WTC11 (cell line): ENCODE measurements at regions not wholly inside any gene's neighbourhood (a gene's known extent, or its start where the extent isn't known, plus 50 kb on each side); places are given as distances from the start of the nearest gene placed in this dataset.

Experiments used
- ATAC-seq: fragments of 200-7000 bp; cut with Tn5 transposase; 2 replicates; pipeline ENCODE4 v1.10.0; 2021; ENCODE audit warnings: mild to moderate bottlenecking, moderate library complexity
- CTCF ChIA-PET: fragments of 300-600 bp; sonication (Branson Sonifier 250); formaldehyde crosslinking; loops from one replicate; lab custom pipeline; 2021; ENCODE audit warnings: antibody characterized with exemption; lab: Charles Lee
- POLR2A ChIA-PET: fragments of 350-600 bp; sonication (Branson Sonifier 250); formaldehyde crosslinking; loops from one replicate; lab custom pipeline; 2021; ENCODE audit warnings: antibody characterized with exemption; lab: Charles Lee
- DNase-seq: peaks from one replicate; pipeline ENCODE4 v3.0.0; 2021; ENCODE audit warnings: low spot score
- H3K27ac Mint-ChIP-seq: 2 replicates; pipeline ENCODE4 v1.8.0; 2021; ENCODE audit warnings: mixed read lengths
- H3K27me3 Mint-ChIP-seq: 2 replicates; pipeline ENCODE4 v1.8.0; 2021; ENCODE audit warnings: low read depth, mild to moderate bottlenecking, moderate library complexity, mixed read lengths
- H3K36me3 Mint-ChIP-seq: 2 replicates; pipeline ENCODE4 v1.8.0; 2021; ENCODE audit warnings: mixed read lengths
- H3K4me1 Mint-ChIP-seq: 2 replicates; pipeline ENCODE4 v1.8.0; 2022; ENCODE audit warnings: mixed read lengths
- H3K4me3 Mint-ChIP-seq: 2 replicates; pipeline ENCODE4 v1.8.0; 2021; ENCODE audit warnings: mild to moderate bottlenecking, moderate library complexity, mixed read lengths
- H3K9me3 Mint-ChIP-seq: 2 replicates; pipeline ENCODE4 v1.8.0; 2021; ENCODE audit warnings: mixed read lengths
- ATF1 ChIP-seq: sonication (generic); formaldehyde crosslinking; IDR thresholded peaks from 2 replicates; pipeline ENCODE4 v1.8.1; 2023; ENCODE audit warnings: mild to moderate bottlenecking, moderate library complexity, missing genetic modification reagents
- ELF4 ChIP-seq: sonication (generic); formaldehyde crosslinking; IDR thresholded peaks from 2 replicates; pipeline ENCODE4 v1.8.1; 2022; ENCODE audit warnings: low read depth, mild to moderate bottlenecking, moderate library complexity, missing genetic modification reagents
- EMX1 ChIP-seq: fragments of 250-450 bp; sonication (Bioruptor Pico); IDR thresholded peaks from 2 replicates; pipeline ENCODE4 v1.8.0; 2021; ENCODE audit warnings: mild to moderate bottlenecking
- FOXP1 ChIP-seq: sonication (generic); formaldehyde crosslinking; IDR thresholded peaks from 2 replicates; pipeline ENCODE4 v1.8.0; 2022; ENCODE audit warnings: missing genetic modification reagents, mild to moderate bottlenecking, moderate library complexity, borderline replicate concordance
- HMGA2 ChIP-seq: fragments of 250-450 bp; sonication (Bioruptor Pico); IDR thresholded peaks from 2 replicates; pipeline ENCODE4 v1.4.0; 2021; ENCODE audit warnings: mild to moderate bottlenecking, moderate library complexity
- NFYB ChIP-seq: sonication (generic); formaldehyde crosslinking; conservative IDR thresholded peaks from 2 replicates; pipeline ENCODE4 v1.8.0; 2022; ENCODE audit warnings: low read depth, missing genetic modification reagents
- NR1H2 ChIP-seq: sonication (generic); formaldehyde crosslinking; IDR thresholded peaks from 2 replicates; pipeline ENCODE4 v1.9.0; 2021; ENCODE audit warnings: mild to moderate bottlenecking, moderate library complexity, missing genetic modification reagents
- NR3C1 ChIP-seq: sonication (generic); formaldehyde crosslinking; conservative IDR thresholded peaks from 2 replicates; pipeline ENCODE4 v1.8.1; 2023; ENCODE audit warnings: low read depth, mild to moderate bottlenecking, missing genetic modification reagents
- SOX15 ChIP-seq: fragments of 250-450 bp; sonication (Bioruptor Pico); IDR thresholded peaks from 2 replicates; pipeline ENCODE4 v1.9.0; 2021; ENCODE audit warnings: mild to moderate bottlenecking
- SP1 ChIP-seq: sonication (generic); formaldehyde crosslinking; conservative IDR thresholded peaks from 2 replicates; pipeline ENCODE4 v1.8.1; 2022; ENCODE audit warnings: missing genetic modification reagents
- ZNF121 ChIP-seq: sonication (generic); formaldehyde crosslinking; IDR thresholded peaks from 2 replicates; pipeline ENCODE4 v1.8.0; 2023; ENCODE audit warnings: missing genetic modification reagents
- ZNF138 ChIP-seq: sonication (generic); formaldehyde crosslinking; conservative IDR thresholded peaks from 2 replicates; pipeline ENCODE4 v1.8.1; 2022; ENCODE audit warnings: mild to moderate bottlenecking, moderate library complexity, missing genetic modification reagents
- ZNF232 ChIP-seq: sonication (generic); formaldehyde crosslinking; IDR thresholded peaks from 2 replicates; pipeline ENCODE4 v1.8.0; 2022; ENCODE audit warnings: mild to moderate bottlenecking, missing genetic modification reagents
- ZNF263 ChIP-seq: sonication (generic); formaldehyde crosslinking; IDR thresholded peaks from 2 replicates; pipeline ENCODE4 v1.8.1; 2022; ENCODE audit warnings: low read depth, mild to moderate bottlenecking, moderate library complexity, missing genetic modification reagents
- TF ChIP-seq, protein P1 (sequence below): sonication (generic); formaldehyde crosslinking; IDR thresholded peaks from 2 replicates; pipeline ENCODE4 v1.8.1; 2023; ENCODE audit warnings: mild to moderate bottlenecking, missing genetic modification reagents
- TF ChIP-seq, protein P2 (sequence below): sonication (generic); formaldehyde crosslinking; IDR thresholded peaks from 2 replicates; pipeline ENCODE4 v1.8.0; 2022; ENCODE audit warnings: mild to moderate bottlenecking, missing genetic modification reagents
- TF ChIP-seq, protein P3 (sequence below): fragments of 250-450 bp; sonication (Bioruptor Pico); IDR thresholded peaks from 2 replicates; pipeline ENCODE4 v1.9.0; 2021; ENCODE audit warnings: mild to moderate bottlenecking, borderline replicate concordance
- TF ChIP-seq, protein P4 (sequence below): sonication (generic); formaldehyde crosslinking; IDR thresholded peaks from 2 replicates; pipeline ENCODE4 v1.8.1; 2022; ENCODE audit warnings: mild to moderate bottlenecking, missing genetic modification reagents, moderate library complexity, borderline replicate concordance
- TF ChIP-seq, protein P5 (sequence below): sonication (generic); formaldehyde crosslinking; IDR thresholded peaks from 2 replicates; pipeline ENCODE4 v1.8.0; 2022; ENCODE audit warnings: mild to moderate bottlenecking, missing genetic modification reagents
- TF ChIP-seq, protein P6 (sequence below): fragments of 250-450 bp; sonication (Bioruptor Pico); conservative IDR thresholded peaks from 2 replicates; pipeline ENCODE4 v1.9.0; 2021; ENCODE audit warnings: mild to moderate bottlenecking

DNA sequence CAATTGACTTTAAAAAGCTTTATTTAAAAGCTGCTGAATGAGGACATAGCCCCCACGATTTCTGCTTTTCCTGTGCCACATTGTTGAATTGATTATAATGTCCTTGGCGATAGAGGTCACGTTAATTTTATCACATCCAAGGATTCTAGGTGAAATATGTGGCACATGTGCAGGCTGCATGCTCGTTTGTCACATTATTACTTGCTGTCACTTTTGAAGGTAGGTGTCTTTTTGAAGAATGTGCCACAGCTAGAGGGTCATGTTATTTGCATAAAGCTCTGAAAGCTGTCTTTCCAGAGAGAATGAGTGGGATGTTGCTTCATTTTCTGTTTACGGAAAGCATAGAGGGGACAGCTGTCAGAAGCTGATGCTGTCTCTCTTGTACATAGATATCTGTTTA is 927.6 kb upstream of the ATXN8OS start (continued):
- TF ChIP-seq, protein P1, sequence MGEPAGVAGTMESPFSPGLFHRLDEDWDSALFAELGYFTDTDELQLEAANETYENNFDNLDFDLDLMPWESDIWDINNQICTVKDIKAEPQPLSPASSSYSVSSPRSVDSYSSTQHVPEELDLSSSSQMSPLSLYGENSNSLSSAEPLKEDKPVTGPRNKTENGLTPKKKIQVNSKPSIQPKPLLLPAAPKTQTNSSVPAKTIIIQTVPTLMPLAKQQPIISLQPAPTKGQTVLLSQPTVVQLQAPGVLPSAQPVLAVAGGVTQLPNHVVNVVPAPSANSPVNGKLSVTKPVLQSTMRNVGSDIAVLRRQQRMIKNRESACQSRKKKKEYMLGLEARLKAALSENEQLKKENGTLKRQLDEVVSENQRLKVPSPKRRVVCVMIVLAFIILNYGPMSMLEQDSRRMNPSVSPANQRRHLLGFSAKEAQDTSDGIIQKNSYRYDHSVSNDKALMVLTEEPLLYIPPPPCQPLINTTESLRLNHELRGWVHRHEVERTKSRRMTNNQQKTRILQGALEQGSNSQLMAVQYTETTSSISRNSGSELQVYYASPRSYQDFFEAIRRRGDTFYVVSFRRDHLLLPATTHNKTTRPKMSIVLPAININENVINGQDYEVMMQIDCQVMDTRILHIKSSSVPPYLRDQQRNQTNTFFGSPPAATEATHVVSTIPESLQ (CRISPR knock-in tag): no peak
- TF ChIP-seq SP1 (CRISPR knock-in tag) (no peak), NR3C1 (no peak), ZNF263 (CRISPR knock-in tag) (no peak), ELF4 (CRISPR knock-in tag) (no peak), HMGA2 (no peak), SOX15 (CRISPR knock-in tag) (no peak)
- TF ChIP-seq, protein P2, sequence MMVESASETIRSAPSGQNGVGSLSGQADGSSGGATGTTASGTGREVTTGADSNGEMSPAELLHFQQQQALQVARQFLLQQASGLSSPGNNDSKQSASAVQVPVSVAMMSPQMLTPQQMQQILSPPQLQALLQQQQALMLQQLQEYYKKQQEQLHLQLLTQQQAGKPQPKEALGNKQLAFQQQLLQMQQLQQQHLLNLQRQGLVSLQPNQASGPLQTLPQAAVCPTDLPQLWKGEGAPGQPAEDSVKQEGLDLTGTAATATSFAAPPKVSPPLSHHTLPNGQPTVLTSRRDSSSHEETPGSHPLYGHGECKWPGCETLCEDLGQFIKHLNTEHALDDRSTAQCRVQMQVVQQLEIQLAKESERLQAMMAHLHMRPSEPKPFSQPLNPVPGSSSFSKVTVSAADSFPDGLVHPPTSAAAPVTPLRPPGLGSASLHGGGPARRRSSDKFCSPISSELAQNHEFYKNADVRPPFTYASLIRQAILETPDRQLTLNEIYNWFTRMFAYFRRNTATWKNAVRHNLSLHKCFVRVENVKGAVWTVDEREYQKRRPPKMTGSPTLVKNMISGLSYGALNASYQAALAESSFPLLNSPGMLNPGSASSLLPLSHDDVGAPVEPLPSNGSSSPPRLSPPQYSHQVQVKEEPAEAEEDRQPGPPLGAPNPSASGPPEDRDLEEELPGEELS (CRISPR knock-in tag): no peak
- TF ChIP-seq, protein P3, sequence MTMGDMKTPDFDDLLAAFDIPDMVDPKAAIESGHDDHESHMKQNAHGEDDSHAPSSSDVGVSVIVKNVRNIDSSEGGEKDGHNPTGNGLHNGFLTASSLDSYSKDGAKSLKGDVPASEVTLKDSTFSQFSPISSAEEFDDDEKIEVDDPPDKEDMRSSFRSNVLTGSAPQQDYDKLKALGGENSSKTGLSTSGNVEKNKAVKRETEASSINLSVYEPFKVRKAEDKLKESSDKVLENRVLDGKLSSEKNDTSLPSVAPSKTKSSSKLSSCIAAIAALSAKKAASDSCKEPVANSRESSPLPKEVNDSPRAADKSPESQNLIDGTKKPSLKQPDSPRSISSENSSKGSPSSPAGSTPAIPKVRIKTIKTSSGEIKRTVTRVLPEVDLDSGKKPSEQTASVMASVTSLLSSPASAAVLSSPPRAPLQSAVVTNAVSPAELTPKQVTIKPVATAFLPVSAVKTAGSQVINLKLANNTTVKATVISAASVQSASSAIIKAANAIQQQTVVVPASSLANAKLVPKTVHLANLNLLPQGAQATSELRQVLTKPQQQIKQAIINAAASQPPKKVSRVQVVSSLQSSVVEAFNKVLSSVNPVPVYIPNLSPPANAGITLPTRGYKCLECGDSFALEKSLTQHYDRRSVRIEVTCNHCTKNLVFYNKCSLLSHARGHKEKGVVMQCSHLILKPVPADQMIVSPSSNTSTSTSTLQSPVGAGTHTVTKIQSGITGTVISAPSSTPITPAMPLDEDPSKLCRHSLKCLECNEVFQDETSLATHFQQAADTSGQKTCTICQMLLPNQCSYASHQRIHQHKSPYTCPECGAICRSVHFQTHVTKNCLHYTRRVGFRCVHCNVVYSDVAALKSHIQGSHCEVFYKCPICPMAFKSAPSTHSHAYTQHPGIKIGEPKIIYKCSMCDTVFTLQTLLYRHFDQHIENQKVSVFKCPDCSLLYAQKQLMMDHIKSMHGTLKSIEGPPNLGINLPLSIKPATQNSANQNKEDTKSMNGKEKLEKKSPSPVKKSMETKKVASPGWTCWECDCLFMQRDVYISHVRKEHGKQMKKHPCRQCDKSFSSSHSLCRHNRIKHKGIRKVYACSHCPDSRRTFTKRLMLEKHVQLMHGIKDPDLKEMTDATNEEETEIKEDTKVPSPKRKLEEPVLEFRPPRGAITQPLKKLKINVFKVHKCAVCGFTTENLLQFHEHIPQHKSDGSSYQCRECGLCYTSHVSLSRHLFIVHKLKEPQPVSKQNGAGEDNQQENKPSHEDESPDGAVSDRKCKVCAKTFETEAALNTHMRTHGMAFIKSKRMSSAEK: no peak

DNA sequence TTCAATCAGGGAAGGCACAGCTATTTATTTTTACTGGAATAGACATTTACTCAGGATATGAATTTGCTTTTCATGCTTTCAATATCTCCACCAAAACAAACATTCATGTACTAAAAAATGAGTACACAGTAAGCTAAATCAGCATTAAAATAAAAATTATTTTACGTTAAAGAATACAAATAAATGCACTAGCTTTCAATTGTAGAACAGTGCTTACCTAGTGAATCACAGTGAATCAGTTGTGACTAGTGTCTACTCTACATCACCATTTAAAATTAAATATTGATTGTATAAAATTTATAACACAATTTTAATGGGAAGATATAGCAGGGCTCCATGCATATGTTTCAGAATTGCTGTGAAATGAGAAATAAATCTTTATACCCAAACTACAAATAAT is 929.6 kb upstream of the ATXN8OS start:
- Mint-ChIP-seq H3K27ac (no peak overlapping the region), H3K4me1 (peaks cover 35% of the 10 kb centered on the region), H3K36me3 (no peaks in the 10 kb centered on the region), H3K9me3 (no peaks in the 10 kb centered on the region), H3K4me3 (no peak overlapping the region), H3K27me3 (no peaks in the 10 kb centered on the region)
- ATAC-seq (no peak), DNase-seq (no peak)
- POLR2A ChIA-PET: no interaction called here
- CTCF ChIA-PET: no interaction called here
- TF ChIP-seq, protein P4, sequence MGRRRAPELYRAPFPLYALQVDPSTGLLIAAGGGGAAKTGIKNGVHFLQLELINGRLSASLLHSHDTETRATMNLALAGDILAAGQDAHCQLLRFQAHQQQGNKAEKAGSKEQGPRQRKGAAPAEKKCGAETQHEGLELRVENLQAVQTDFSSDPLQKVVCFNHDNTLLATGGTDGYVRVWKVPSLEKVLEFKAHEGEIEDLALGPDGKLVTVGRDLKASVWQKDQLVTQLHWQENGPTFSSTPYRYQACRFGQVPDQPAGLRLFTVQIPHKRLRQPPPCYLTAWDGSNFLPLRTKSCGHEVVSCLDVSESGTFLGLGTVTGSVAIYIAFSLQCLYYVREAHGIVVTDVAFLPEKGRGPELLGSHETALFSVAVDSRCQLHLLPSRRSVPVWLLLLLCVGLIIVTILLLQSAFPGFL (CRISPR knock-in tag): no peak
- no peak for TF ChIP-seq ZNF138 (CRISPR knock-in tag)
- TF ChIP-seq, protein P5, sequence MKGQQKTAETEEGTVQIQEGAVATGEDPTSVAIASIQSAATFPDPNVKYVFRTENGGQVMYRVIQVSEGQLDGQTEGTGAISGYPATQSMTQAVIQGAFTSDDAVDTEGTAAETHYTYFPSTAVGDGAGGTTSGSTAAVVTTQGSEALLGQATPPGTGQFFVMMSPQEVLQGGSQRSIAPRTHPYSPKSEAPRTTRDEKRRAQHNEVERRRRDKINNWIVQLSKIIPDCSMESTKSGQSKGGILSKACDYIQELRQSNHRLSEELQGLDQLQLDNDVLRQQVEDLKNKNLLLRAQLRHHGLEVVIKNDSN (CRISPR knock-in tag): no peak
- no peak for TF ChIP-seq NR1H2 (CRISPR knock-in tag)
- TF ChIP-seq EMX1 (CRISPR knock-in tag): no peak
- TF ChIP-seq ZNF232 (CRISPR knock-in tag): no peak
- TF ChIP-seq ZNF121 (CRISPR knock-in tag): no peak
- TF ChIP-seq, protein P6, sequence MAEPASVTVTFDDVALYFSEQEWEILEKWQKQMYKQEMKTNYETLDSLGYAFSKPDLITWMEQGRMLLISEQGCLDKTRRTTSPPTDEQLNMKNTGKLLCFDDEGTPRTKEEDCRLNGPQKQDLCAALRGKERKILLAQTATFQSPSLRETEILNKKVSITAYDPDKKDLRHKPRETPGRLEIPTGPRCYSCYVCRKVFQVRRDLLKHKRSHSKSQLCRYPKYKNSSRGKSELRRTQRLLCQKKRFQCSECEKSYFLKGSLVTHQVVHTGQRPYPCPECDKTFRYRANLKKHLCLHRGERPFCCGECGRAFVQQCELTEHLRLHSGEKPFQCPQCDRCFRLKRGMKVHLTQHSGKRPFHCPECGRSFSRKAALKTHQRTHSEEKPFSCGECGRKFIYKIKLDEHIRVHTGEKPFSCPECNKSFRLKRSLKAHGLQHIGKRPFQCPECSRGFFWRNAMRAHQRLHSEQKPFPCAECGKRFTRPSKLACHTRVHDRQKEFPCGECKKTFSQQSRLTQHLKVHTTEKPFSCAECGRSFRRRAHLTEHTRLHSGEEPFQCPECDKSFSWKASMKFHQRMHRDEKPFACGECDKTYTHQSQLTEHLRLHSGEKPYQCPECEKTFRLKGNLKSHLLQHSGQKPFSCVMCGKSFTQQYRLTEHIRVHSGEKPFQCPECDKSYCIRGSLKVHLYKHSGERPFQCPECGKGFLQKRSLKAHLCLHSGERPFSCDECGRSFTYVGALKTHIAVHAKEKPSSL: no peak
- TF ChIP-seq SP1 (CRISPR knock-in tag): no peak
- TF ChIP-seq, protein P3: no peak
- no peak for TF ChIP-seq NFYB (CRISPR knock-in tag)
- TF ChIP-seq ATF1 (CRISPR knock-in tag): no peak
- no peak for TF ChIP-seq FOXP1 (CRISPR knock-in tag)
